ENCODE measurements at regions not wholly inside any gene's neighbourhood (a gene's known extent, or its start where the extent isn't known, plus 50 kb on each side); places are given as distances from the start of the nearest gene placed in this dataset.
"Not testable (repeated sequence)": the region's sequence is repeated elsewhere in the genome, so short reads cannot be mapped to it uniquely, and the experiment has no call there.

DNA sequence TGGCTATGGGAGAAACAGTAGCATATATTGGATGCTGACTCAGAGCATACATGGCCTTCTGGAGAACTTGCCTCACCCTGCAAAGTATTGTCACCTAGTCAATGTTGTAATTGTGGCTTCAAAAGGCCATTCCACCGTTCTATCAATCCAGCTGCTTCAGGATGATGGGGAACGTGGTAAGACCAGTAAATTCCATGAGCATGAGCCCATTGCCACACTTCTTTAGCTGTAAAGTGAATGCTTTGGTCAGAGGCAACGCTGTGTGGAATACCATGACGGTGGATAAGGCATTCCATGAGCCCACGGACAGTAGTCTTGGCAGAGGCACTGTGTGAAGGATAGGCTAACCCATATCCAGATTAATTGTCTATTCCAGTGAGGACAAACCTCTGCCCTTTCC is 1300.1 kb upstream of the ACVR2A start:
- no peaks in the 10 kb centered on the region for H3K9me3 ChIP-seq
- no peaks in the 10 kb centered on the region for H3K27me3 ChIP-seq
- H3K27ac ChIP-seq, result no peak overlapping the region
- TF ChIP-seq, protein P1, sequence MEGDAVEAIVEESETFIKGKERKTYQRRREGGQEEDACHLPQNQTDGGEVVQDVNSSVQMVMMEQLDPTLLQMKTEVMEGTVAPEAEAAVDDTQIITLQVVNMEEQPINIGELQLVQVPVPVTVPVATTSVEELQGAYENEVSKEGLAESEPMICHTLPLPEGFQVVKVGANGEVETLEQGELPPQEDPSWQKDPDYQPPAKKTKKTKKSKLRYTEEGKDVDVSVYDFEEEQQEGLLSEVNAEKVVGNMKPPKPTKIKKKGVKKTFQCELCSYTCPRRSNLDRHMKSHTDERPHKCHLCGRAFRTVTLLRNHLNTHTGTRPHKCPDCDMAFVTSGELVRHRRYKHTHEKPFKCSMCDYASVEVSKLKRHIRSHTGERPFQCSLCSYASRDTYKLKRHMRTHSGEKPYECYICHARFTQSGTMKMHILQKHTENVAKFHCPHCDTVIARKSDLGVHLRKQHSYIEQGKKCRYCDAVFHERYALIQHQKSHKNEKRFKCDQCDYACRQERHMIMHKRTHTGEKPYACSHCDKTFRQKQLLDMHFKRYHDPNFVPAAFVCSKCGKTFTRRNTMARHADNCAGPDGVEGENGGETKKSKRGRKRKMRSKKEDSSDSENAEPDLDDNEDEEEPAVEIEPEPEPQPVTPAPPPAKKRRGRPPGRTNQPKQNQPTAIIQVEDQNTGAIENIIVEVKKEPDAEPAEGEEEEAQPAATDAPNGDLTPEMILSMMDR (IDR thresholded peaks at IDR 0.05), result no peak
- H3K4me1 ChIP-seq (ENCODE audit: control insufficient read depth in 1 of 2, insufficient read depth in 1 of 2, low read depth in 1 of 2, low read length in 1 of 2), result no peaks in the 10 kb centered on the region
- H3K4me3 ChIP-seq (ENCODE audit: low read depth in 1 of 2, low read length in 1 of 2), result no peak overlapping the region
- no peaks in the 10 kb centered on the region for H3K36me3 ChIP-seq

DNA sequence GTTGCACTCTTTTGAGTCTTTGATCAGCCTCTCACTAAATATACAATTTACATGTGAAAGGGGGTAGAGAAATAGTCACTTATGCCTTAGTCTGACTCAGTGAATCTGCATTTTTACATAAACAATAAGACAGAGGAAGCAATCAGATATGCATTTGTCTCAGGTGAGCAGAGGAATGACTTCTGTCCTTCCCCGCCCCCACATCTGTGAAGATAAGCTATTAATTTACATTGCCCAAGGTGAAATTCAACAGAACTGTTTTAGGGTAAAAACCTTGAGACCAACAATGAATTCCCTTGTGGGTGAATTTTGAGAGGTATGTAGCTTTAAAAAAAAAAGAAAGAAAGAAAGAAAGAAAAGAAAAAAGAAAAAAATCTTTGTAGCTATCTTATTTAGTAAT is 1302.9 kb upstream of the ACVR2A start:
- no peaks in the 10 kb centered on the region for H3K4me1 ChIP-seq (ENCODE audit: control insufficient read depth in 1 of 2, insufficient read depth in 1 of 2, low read depth in 1 of 2, low read length in 1 of 2)
- H3K9me3 ChIP-seq, result no peaks in the 10 kb centered on the region

DNA sequence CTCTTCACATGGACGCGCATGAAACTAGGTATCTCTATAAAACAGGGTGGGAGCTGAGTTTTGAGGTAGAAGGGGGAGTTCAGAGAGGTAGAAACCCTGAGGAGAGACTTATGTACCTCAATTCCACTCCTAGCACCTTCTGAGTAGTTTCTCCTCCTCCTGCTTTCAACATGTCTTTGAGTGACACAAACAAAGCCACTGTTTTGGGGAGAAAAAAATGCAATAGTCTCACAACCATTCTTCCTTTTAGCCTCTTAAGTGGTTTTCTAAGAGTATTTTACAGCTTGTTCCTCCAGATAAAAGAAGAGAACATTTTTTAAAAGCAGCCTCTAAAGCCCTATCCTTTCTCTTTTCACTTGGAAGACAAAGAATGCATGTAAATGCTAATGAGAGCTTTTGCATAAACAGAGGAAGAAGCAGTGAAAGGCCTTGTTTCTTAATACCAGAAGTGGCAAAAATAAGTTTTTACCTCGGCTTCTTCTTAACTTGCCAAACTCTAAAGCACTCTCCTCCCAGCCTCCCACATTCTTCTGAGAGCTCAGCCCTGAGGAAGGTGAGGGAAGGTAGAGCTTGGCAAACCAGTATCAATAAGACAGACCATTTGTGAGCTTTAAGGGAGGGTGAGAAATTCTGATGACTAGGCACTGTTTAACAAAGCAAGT is 1304.4 kb upstream of the ACVR2A start:
- H3K27me3 ChIP-seq, result no peaks in the 10 kb centered on the region
- no peak overlapping the region for H3K27ac ChIP-seq
- TF ChIP-seq, protein P1 (IDR thresholded peaks at IDR 0.05), result no peak
- H3K36me3 ChIP-seq, result no peaks in the 10 kb centered on the region
- no peaks in the 10 kb centered on the region for H3K4me1 ChIP-seq (ENCODE audit: control insufficient read depth in 1 of 2, insufficient read depth in 1 of 2, low read depth in 1 of 2, low read length in 1 of 2)
- no peaks in the 10 kb centered on the region for H3K9me3 ChIP-seq
- no peak overlapping the region for H3K4me3 ChIP-seq (ENCODE audit: low read depth in 1 of 2, low read length in 1 of 2)

More for the DNA sequence above, 1302.9 kb upstream of the ACVR2A start:
- H3K27me3 ChIP-seq, result no peaks in the 10 kb centered on the region
- TF ChIP-seq, protein P1 (IDR thresholded peaks at IDR 0.05), result no peak
- no peaks in the 10 kb centered on the region for H3K36me3 ChIP-seq
- H3K27ac ChIP-seq, result no peak overlapping the region
- H3K4me3 ChIP-seq (ENCODE audit: low read depth in 1 of 2, low read length in 1 of 2), result no peak overlapping the region

DNA sequence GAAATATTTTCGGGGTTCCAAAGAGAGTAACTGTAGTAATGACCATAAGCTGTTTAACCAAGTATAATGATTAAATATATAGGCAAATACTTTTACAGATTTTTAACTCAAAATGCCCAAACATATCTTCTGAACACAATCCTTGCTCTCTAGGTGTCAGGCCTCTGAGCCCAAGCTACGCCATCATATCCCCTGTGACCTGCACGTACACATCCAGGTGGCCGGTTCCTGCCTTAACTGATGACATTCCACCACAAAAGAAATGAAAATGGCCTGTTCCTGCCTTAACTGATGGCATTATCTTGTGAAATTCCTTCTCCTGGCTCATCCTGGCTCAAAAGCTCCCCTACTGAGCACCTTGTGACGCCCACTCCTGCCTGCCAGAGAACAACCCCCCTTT is 1305.1 kb upstream of the ACVR2A start:
- H3K4me1 ChIP-seq (ENCODE audit: control insufficient read depth in 1 of 2, insufficient read depth in 1 of 2, low read depth in 1 of 2, low read length in 1 of 2); H3K9me3 ChIP-seq; H3K4me3 ChIP-seq (ENCODE audit: low read depth in 1 of 2, low read length in 1 of 2); H3K27ac ChIP-seq; H3K27me3 ChIP-seq; H3K36me3 ChIP-seq: not testable (repeated sequence)

DNA sequence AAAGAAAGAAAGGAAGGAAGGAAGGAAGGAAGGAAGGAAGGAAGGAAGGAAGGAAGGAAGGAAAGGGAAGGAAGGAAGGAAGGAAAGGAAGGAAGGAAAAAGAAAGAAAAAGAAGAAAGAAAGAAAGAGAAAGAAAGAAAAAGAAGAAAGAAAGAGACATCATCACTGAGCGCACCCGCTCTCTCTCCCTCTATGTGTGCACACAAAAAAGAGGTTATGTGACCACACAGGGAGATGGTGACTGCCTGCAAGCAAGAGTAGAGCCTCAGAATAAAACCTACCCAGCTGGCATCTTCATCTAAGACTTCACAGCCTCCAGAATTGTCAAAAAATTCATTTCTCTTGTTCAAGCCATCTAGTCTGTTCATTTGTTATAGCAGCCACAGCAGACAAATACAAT is 1307.4 kb upstream of the ACVR2A start:
- Histone ChIP-seq H3K27me3 (no peaks in the 10 kb centered on the region), H3K9me3 (no peaks in the 10 kb centered on the region), H3K4me3 (ENCODE audit: low read depth in 1 of 2, low read length in 1 of 2) (no peak overlapping the region), H3K36me3 (no peaks in the 10 kb centered on the region), H3K4me1 (ENCODE audit: control insufficient read depth in 1 of 2, insufficient read depth in 1 of 2, low read depth in 1 of 2, low read length in 1 of 2) (no peaks in the 10 kb centered on the region), H3K27ac (no peak overlapping the region)
- TF ChIP-seq, protein P1 (IDR thresholded peaks at IDR 0.05), result no peak

DNA sequence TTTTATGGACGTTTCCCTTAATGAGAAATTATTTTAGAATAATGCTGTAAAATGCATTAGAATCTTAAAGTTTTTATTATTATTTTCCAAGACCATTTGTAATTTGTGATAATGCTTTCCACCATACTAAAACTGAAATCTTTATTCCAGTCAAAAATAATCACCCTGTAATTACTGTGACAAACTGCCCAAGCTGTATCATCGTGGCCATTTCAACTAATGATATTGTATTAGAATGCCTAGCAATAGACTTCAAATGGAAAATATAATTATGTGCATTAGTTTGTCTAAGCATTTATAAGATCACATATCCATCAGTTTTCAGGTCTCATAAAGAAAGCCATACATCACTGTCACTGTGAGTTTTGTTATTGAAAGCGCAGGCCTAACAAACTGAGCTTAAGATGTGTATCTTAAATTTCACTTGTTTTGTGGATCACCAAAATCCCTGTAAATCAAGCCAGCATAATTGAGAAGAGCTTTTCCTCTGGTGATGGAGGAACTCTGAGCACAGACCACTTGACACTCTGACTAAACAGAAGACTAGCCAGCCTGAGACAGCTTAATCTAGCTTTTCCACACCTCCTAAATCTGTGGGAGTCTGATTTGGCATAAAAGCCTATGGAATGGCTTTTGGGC is 1312.2 kb upstream of the ACVR2A start:
- Histone ChIP-seq H3K27ac (no peak overlapping the region), H3K36me3 (no peaks in the 10 kb centered on the region), H3K27me3 (no peaks in the 10 kb centered on the region), H3K9me3 (no peaks in the 10 kb centered on the region), H3K4me1 (ENCODE audit: control insufficient read depth in 1 of 2, insufficient read depth in 1 of 2, low read depth in 1 of 2, low read length in 1 of 2) (no peaks in the 10 kb centered on the region), H3K4me3 (ENCODE audit: low read depth in 1 of 2, low read length in 1 of 2) (no peak overlapping the region)
- TF ChIP-seq, protein P1 (IDR thresholded peaks at IDR 0.05), result no peak

Measured in neutrophil (primary cell).